Loucy (cell line): ENCODE measurements at regions not wholly inside any gene's neighbourhood (a gene's known extent, or its start where the extent isn't known, plus 50 kb on each side); places are given as distances from the start of the nearest gene placed in this dataset.

Source experiments
- CTCF ChIP-seq: fragments of 200-600 bp; sonication (generic); conservative IDR thresholded peaks from 2 replicates; pipeline ENCODE4 v1.5.1; 2014; ENCODE audit warnings: mild to moderate bottlenecking, antibody characterized with exemption, low read length
- EZH2phosphoT487 ChIP-seq: fragments of 200-600 bp; IDR thresholded peaks from 2 replicates; pipeline ENCODE4 v1.6.1; 2018; ENCODE audit warnings: antibody characterized with exemption, mild to moderate bottlenecking, moderate library complexity, borderline replicate concordance

DNA sequence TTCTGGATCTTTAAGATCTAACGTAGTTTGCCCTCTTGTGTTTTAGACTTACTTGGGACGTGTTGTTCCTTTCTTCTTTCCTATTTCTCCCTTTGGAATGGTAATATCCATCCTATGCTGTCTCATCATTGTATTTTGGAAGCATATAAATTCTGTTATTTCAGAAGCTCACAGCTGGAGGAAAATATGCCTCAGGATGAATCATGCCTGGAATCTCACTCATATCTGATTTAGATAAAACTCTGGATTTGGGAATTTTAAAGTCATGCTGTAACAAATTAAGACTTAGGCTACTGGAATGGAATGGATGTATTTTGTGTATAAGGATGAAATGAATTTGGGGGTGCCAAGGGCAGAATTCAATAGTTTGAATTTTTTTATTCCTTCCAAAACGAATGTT, 245.2 kb upstream of the GULP1 start:
- TF ChIP-seq EZH2phosphoT487 (no peak), CTCF (no peak)
